ENCODE measurements at regions not wholly inside any gene's neighbourhood (a gene's known extent, or its start where the extent isn't known, plus 50 kb on each side); places are given as distances from the start of the nearest gene placed in this dataset.

DNA sequence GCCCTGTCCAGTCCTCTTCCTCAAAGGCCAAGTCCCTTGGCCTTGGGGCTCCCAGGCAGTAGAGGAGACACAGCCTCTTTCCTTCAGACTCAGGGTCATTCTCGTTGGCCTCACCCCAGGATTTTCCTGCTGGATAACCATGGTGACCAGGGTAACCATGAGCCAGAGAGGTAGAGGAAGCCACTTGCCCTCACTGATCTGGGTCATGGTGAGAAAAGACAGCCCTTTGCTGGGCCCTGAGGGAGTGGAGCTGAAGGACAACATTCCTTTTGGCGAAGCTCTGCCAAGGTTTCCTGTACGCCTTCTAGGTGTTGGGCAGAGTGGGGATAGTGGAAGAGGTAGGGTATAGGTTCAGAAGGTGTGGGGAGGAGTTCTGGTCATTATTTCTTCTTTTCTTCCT is 53.1 kb upstream of the WNT4 start:
- H3K4me3 Mint-ChIP-seq, result no peak overlapping the region
- peaks cover 4% of the 10 kb centered on the region for H3K27me3 Mint-ChIP-seq
- H3K9me3 Mint-ChIP-seq, result no peaks in the 10 kb centered on the region
- H3K4me1 Mint-ChIP-seq (ENCODE audit: unreplicated experiment), result peaks cover 6% of the 10 kb centered on the region
- no peaks in the 10 kb centered on the region for H3K36me3 Mint-ChIP-seq
- TF ChIP-seq, protein P1, sequence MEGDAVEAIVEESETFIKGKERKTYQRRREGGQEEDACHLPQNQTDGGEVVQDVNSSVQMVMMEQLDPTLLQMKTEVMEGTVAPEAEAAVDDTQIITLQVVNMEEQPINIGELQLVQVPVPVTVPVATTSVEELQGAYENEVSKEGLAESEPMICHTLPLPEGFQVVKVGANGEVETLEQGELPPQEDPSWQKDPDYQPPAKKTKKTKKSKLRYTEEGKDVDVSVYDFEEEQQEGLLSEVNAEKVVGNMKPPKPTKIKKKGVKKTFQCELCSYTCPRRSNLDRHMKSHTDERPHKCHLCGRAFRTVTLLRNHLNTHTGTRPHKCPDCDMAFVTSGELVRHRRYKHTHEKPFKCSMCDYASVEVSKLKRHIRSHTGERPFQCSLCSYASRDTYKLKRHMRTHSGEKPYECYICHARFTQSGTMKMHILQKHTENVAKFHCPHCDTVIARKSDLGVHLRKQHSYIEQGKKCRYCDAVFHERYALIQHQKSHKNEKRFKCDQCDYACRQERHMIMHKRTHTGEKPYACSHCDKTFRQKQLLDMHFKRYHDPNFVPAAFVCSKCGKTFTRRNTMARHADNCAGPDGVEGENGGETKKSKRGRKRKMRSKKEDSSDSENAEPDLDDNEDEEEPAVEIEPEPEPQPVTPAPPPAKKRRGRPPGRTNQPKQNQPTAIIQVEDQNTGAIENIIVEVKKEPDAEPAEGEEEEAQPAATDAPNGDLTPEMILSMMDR (conservative IDR thresholded peaks at IDR 0.05), result no peak
- DNase-seq (ENCODE audit: extremely low spot score, unreplicated experiment), result no peak
- H3K27ac Mint-ChIP-seq, result no peak overlapping the region

- DNase-seq (ENCODE audit: extremely low spot score, unreplicated experiment), result no peak
- TF ChIP-seq, protein P1 (conservative IDR thresholded peaks at IDR 0.05), result no peak
- Mint-ChIP-seq H3K4me3 (no peak overlapping the region), H3K4me1 (ENCODE audit: unreplicated experiment) (peaks cover 6% of the 10 kb centered on the region), H3K27ac (no peak overlapping the region), H3K36me3 (no peaks in the 10 kb centered on the region), H3K27me3 (no peaks in the 10 kb centered on the region), H3K9me3 (no peaks in the 10 kb centered on the region)
Observed at GRCh38 chr1:22196641-22197040, 53.7 kb upstream of the WNT4 start.

DNA sequence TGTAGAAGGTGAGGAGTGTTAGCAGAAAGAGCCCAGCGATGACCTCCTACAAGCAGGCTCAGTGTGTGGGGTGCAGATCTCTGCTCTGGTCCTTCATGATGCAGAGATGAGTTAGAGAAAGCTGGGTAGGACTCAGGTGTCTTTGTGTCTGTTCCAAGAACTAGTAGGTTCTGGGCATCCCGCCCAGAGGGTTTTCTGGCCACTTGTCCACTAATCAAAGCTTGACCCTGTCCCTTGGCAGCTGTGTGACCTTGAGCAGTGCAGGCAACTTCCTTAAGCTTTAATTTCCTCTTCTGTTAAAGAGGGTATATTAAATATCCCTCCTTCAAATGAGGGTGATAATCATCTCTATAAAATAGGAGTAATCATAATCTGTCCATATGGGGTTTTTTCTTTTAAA is 54.7 kb upstream of the WNT4 start:
- no peaks in the 10 kb centered on the region for H3K36me3 Mint-ChIP-seq
- H3K4me1 Mint-ChIP-seq (ENCODE audit: unreplicated experiment), result peaks cover 6% of the 10 kb centered on the region
- no peak overlapping the region for H3K27ac Mint-ChIP-seq
- no peak for DNase-seq (ENCODE audit: extremely low spot score, unreplicated experiment)
- no peaks in the 10 kb centered on the region for H3K9me3 Mint-ChIP-seq
- H3K27me3 Mint-ChIP-seq, result no peaks in the 10 kb centered on the region
- H3K4me3 Mint-ChIP-seq, result no peak overlapping the region
- TF ChIP-seq, protein P1 (conservative IDR thresholded peaks at IDR 0.05), result no peak

DNA sequence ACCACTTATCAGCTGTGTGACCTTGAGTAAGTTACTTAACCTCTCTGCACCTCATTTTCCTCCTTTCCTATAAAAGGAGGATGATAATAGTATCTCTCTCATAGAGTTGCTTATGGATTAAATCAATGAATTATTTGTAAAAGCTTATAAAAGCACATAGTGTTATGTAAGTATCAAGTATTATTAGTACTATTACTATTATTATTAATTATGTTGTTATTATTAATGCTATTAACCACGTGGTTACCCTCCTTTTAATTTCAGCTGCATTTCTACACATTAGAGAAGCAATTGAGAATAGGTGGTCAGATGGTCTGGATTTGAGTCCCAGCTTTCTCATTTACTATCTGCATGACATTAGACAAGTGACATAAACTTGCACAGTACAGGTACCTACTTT is 58.1 kb upstream of the WNT4 start:
- H3K4me1 Mint-ChIP-seq (ENCODE audit: unreplicated experiment), result peaks cover 11% of the 10 kb centered on the region
- H3K27me3 Mint-ChIP-seq, result peaks cover 18% of the 10 kb centered on the region
- no peaks in the 10 kb centered on the region for H3K36me3 Mint-ChIP-seq
- DNase-seq (ENCODE audit: extremely low spot score, unreplicated experiment), result no peak
- H3K27ac Mint-ChIP-seq, result no peak overlapping the region
- TF ChIP-seq, protein P1 (conservative IDR thresholded peaks at IDR 0.05), result no peak
- no peak overlapping the region for H3K4me3 Mint-ChIP-seq
- H3K9me3 Mint-ChIP-seq, result no peaks in the 10 kb centered on the region

DNA sequence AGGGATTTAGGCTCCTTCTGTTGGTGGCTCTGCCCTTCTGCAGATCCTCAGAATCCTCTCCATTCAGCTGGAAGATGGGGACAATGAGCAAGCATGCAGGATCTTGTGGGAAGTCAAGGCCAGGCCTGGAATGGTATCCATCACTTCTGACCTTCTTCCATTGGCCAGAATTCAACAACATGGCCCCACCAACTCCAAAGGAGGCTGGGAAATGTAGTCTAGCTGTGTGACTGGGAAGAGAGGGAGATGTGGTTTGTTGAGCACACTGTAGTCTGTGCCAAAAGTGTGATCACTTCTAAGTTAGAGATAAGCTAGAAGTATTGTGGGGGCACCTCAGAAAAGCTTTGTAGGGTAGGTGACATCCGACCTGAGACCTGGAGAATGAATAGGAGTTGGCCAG is 60.4 kb upstream of the WNT4 start:
- no peaks in the 10 kb centered on the region for H3K9me3 Mint-ChIP-seq
- H3K4me1 Mint-ChIP-seq (ENCODE audit: unreplicated experiment), result peaks cover 22% of the 10 kb centered on the region
- no peak overlapping the region for H3K4me3 Mint-ChIP-seq
- peaks cover 27% of the 10 kb centered on the region for H3K27me3 Mint-ChIP-seq
- TF ChIP-seq, protein P1 (conservative IDR thresholded peaks at IDR 0.05), result no peak
- H3K36me3 Mint-ChIP-seq, result no peaks in the 10 kb centered on the region
- no peak for DNase-seq (ENCODE audit: extremely low spot score, unreplicated experiment)
- no peak overlapping the region for H3K27ac Mint-ChIP-seq
